Prostate gland (tissue), 2 donors: ENCODE measurements at regions not wholly inside any gene's neighbourhood (a gene's known extent, or its start where the extent isn't known, plus 50 kb on each side); places are given as distances from the start of the nearest gene placed in this dataset.

Experiments
- CTCF ChIP-seq, 4 experiments: fragments of 200-600 bp in 2 of 4; fragments of 450-650 bp in 2 of 4; sonication (generic) in 2 of 4; IDR thresholded peaks; 1 replicate in 3 of 4; 2 replicates in 1 of 4; pipeline ENCODE4 v1.5.1; 2016 to 2019; ENCODE audit warnings: antibody characterized with exemption in 4 of 4, mild to moderate bottlenecking in 2 of 4, moderate library complexity in 2 of 4
- POLR2A ChIP-seq: fragments of 450-650 bp; IDR thresholded peaks from one replicate; pipeline ENCODE4 v1.6.1; 2016; ENCODE audit warnings: antibody characterized with exemption, mild to moderate bottlenecking

- TF ChIP-seq CTCF (IDR thresholded peaks at IDR 0.05): no peak
- TF ChIP-seq POLR2A: no peak
These were observed 140.1 kb downstream of the DNAJB6 start for GRCh38 chr7:157476654-157477549.
